ENCODE measurements at regions not wholly inside any gene's neighbourhood (a gene's known extent, or its start where the extent isn't known, plus 50 kb on each side); places are given as distances from the start of the nearest gene placed in this dataset.
"Not testable (repeated sequence)": the region's sequence is repeated elsewhere in the genome, so short reads cannot be mapped to it uniquely, and the experiment has no call there.

GRCh38 chr5:105167092-105167491 is 1604.5 kb upstream of the NUDT12 start:
- DNase-seq (ENCODE audit: extremely low spot score, insufficient read length, low read depth) (no peak), FAIRE-seq (no peak)

GRCh38 chr5:105163547-105163946 is 1601.0 kb upstream of the NUDT12 start:
- DNase-seq (ENCODE audit: extremely low spot score, insufficient read length, low read depth), result no peak
- no peak for FAIRE-seq

- not testable (repeated sequence) for FAIRE-seq; DNase-seq (ENCODE audit: extremely low spot score, insufficient read length, low read depth)
Measured at GRCh38 chr5:105162557-105162956, 1600.0 kb upstream of the NUDT12 start.

- FAIRE-seq (no peak), DNase-seq (ENCODE audit: extremely low spot score, insufficient read length, low read depth) (no peak)
Measured at GRCh38 chr5:105158526-105158925, 1595.9 kb upstream of the NUDT12 start.

- DNase-seq (ENCODE audit: extremely low spot score, insufficient read length, low read depth), result no peak
- FAIRE-seq, result no peak
Measured at GRCh38 chr5:105150323-105150722, 1587.7 kb upstream of the NUDT12 start.

- no peak for FAIRE-seq
- no peak for DNase-seq (ENCODE audit: extremely low spot score, insufficient read length, low read depth)
Measured at GRCh38 chr5:105146867-105147266, 1584.3 kb upstream of the NUDT12 start.

- DNase-seq (ENCODE audit: extremely low spot score, insufficient read length, low read depth) (no peak), FAIRE-seq (no peak)
Measured at GRCh38 chr5:105145152-105145551, 1582.6 kb upstream of the NUDT12 start.

- FAIRE-seq, result no peak
- no peak for DNase-seq (ENCODE audit: extremely low spot score, insufficient read length, low read depth)
Measured at GRCh38 chr5:105134328-105134727, 1571.7 kb upstream of the NUDT12 start.

GRCh38 chr5:105133087-105133486 is 1570.5 kb upstream of the NUDT12 start:
- no peak for FAIRE-seq
- DNase-seq (ENCODE audit: extremely low spot score, insufficient read length, low read depth), result no peak

GRCh38 chr5:105132581-105132980 is 1570.0 kb upstream of the NUDT12 start:
- no peak for FAIRE-seq
- DNase-seq (ENCODE audit: extremely low spot score, insufficient read length, low read depth), result no peak

- DNase-seq (ENCODE audit: extremely low spot score, insufficient read length, low read depth), result no peak
- no peak for FAIRE-seq
Measured at GRCh38 chr5:105131045-105131444, 1568.5 kb upstream of the NUDT12 start.

- no peak for FAIRE-seq
Measured at GRCh38 chr5:105101577-105101976, 1539.0 kb upstream of the NUDT12 start.

GRCh38 chr5:105088961-105089360 is 1526.4 kb upstream of the NUDT12 start:
- no peak for FAIRE-seq
- no peak for DNase-seq (ENCODE audit: extremely low spot score, insufficient read length, low read depth)

More at GRCh38 chr5:105101577-105101976, 1539.0 kb upstream of the NUDT12 start:
- DNase-seq (ENCODE audit: extremely low spot score, insufficient read length, low read depth), result no peak

- FAIRE-seq (no peak), DNase-seq (ENCODE audit: extremely low spot score, insufficient read length, low read depth) (no peak)
Measured at GRCh38 chr5:105088102-105088501, 1525.5 kb upstream of the NUDT12 start.

GRCh38 chr5:105057893-105058292 is 1495.3 kb upstream of the NUDT12 start:
- no peak for FAIRE-seq

GRCh38 chr5:105057001-105057436 is 1494.4 kb upstream of the NUDT12 start:
- DNase-seq (ENCODE audit: extremely low spot score, insufficient read length, low read depth) (no peak), FAIRE-seq (no peak)

More at GRCh38 chr5:105057893-105058292, 1495.3 kb upstream of the NUDT12 start:
- DNase-seq (ENCODE audit: extremely low spot score, insufficient read length, low read depth), result no peak

- DNase-seq (ENCODE audit: extremely low spot score, insufficient read length, low read depth) (no peak), FAIRE-seq (no peak)
Measured at GRCh38 chr5:105054406-105054805, 1491.8 kb upstream of the NUDT12 start.

- FAIRE-seq (no peak), DNase-seq (ENCODE audit: extremely low spot score, insufficient read length, low read depth) (no peak)
Measured at GRCh38 chr5:105042623-105043022, 1480.0 kb upstream of the NUDT12 start.

- not testable (repeated sequence) for DNase-seq (ENCODE audit: extremely low spot score, insufficient read length, low read depth); FAIRE-seq
Measured at GRCh38 chr5:105036814-105037213, 1474.2 kb upstream of the NUDT12 start.

- FAIRE-seq, result no peak
- no peak for DNase-seq (ENCODE audit: extremely low spot score, insufficient read length, low read depth)
Measured at GRCh38 chr5:105034401-105034763, 1471.8 kb upstream of the NUDT12 start.

GRCh38 chr5:105033637-105034400 is 1471.2 kb upstream of the NUDT12 start:
- no peak for DNase-seq (ENCODE audit: extremely low spot score, insufficient read length, low read depth)
- FAIRE-seq, result no peak

GRCh38 chr5:105032917-105033316 is 1470.3 kb upstream of the NUDT12 start:
- FAIRE-seq, result no peak
- DNase-seq (ENCODE audit: extremely low spot score, insufficient read length, low read depth), result no peak
